ENCODE measurements at regions not wholly inside any gene's neighbourhood (a gene's known extent, or its start where the extent isn't known, plus 50 kb on each side); places are given as distances from the start of the nearest gene placed in this dataset.
"Not testable (repeated sequence)": the region's sequence is repeated elsewhere in the genome, so short reads cannot be mapped to it uniquely, and the experiment has no call there.

- no peak overlapping the region for H3K27ac Mint-ChIP-seq
- TF ChIP-seq CTCF (IDR thresholded peaks at IDR 0.05) = no peak
- H3K9me3 Mint-ChIP-seq = peaks cover 8% of the 10 kb centered on the region
- DNase-seq = no peak
- H3K36me3 Mint-ChIP-seq (ENCODE audit: low read depth) = no peaks in the 10 kb centered on the region
- H3K4me3 Mint-ChIP-seq = no peak overlapping the region
- H3K27me3 Mint-ChIP-seq (ENCODE audit: low read depth, poor library complexity) = no peaks in the 10 kb centered on the region
- no peaks in the 10 kb centered on the region for H3K4me1 Mint-ChIP-seq
Measured at GRCh38 chr5:104084896-104085295, 522.3 kb upstream of the NUDT12 start.

DNA sequence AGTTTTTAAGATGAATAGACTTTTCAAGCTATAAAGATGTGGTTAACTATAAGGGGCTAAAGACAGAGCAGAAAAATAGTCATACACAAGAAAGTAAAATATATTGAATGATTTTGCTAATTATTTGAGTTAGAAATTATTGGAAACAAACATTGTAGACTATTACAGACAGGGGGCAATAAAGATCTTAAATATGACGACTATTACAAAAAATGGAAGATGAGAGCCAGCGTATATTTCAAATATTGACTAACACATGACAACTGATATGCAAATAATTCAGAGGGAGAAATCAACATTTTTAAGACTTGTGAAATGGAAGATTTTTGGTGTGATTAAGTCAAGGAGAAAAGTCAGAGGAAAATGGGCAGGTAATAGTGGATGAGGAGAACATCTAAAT, 520.2 kb upstream of the NUDT12 start:
- Mint-ChIP-seq H3K4me3 (no peak overlapping the region), H3K27me3 (ENCODE audit: low read depth, poor library complexity) (no peaks in the 10 kb centered on the region), H3K9me3 (peaks cover 8% of the 10 kb centered on the region), H3K36me3 (ENCODE audit: low read depth) (no peaks in the 10 kb centered on the region), H3K27ac (no peak overlapping the region), H3K4me1 (no peaks in the 10 kb centered on the region)
- no peak for DNase-seq
- TF ChIP-seq CTCF (IDR thresholded peaks at IDR 0.05) = no peak

DNA sequence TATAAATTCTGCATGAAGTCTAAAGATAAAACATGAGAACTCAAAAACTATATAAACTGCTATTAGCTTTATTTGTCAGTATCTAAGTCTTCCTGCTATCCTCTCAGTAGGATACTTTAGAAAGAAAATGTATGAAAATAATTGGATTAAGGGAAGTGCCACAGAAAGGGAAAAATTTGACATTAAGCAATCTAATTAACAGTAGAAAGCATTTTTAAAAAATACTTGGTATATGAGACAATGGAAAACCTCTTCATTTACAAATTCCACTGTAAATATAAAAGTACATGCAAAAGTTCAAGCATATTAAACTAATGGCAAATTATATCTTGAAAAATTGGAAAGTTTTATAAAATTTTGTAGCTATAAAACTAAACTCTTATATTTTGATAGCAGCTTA, 518.6 kb upstream of the NUDT12 start:
- DNase-seq = no peak
- Mint-ChIP-seq H3K4me1 (no peaks in the 10 kb centered on the region), H3K27ac (no peak overlapping the region), H3K9me3 (peaks cover 11% of the 10 kb centered on the region), H3K4me3 (no peak overlapping the region), H3K27me3 (ENCODE audit: low read depth, poor library complexity) (no peaks in the 10 kb centered on the region), H3K36me3 (ENCODE audit: low read depth) (no peaks in the 10 kb centered on the region)
- TF ChIP-seq CTCF (IDR thresholded peaks at IDR 0.05) = no peak

- Mint-ChIP-seq H3K4me1 (no peaks in the 10 kb centered on the region), H3K9me3 (peaks cover 11% of the 10 kb centered on the region), H3K27me3 (ENCODE audit: low read depth, poor library complexity) (no peaks in the 10 kb centered on the region), H3K36me3 (ENCODE audit: low read depth) (no peaks in the 10 kb centered on the region), H3K4me3 (no peak overlapping the region), H3K27ac (no peak overlapping the region)
- TF ChIP-seq CTCF (IDR thresholded peaks at IDR 0.05) = no peak
- DNase-seq = no peak
Measured at GRCh38 chr5:104080646-104081175, 518.1 kb upstream of the NUDT12 start.

DNA sequence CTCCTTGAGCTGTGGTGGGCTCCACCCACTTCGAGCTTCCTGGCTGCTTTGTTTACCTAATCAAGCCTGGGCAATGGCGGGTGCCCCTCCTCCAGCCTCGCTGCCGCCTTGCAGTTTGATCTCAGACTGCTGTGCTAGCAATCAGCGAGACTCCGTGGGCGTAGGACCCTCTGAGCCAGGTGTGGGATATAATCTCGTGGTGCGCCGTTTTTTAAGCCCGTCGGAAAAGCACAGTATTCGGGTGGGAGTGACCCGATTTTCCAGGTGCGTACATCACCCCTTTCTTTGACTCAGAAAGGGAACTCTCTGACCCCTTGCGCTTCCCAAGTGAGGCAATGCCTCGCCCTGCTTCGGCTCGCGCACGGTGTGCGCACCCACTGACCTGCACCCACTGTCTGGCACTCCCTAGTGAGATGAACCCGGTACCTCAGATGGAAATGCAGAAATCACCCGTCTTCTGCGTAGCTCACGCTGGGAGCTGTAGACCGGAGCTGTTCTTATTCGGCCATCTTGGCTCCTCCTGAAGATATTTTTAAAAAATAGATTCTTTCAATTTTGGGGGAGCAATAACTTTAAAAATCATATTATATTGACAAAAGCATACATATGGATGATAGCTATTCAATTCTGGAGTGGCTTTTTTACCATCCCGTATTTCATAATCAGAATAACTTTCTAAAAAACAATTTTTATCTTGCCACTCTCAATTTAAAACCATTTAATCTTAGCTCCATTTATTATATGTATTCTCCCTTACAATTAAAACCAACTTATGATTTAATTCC, 517.5 kb upstream of the NUDT12 start:
- not testable (repeated sequence) for H3K27me3 Mint-ChIP-seq (ENCODE audit: low read depth, poor library complexity); H3K27ac Mint-ChIP-seq; H3K4me1 Mint-ChIP-seq; H3K4me3 Mint-ChIP-seq; DNase-seq; H3K36me3 Mint-ChIP-seq (ENCODE audit: low read depth)
- H3K9me3 Mint-ChIP-seq = peaks cover 11% of the 10 kb centered on the region

DNA sequence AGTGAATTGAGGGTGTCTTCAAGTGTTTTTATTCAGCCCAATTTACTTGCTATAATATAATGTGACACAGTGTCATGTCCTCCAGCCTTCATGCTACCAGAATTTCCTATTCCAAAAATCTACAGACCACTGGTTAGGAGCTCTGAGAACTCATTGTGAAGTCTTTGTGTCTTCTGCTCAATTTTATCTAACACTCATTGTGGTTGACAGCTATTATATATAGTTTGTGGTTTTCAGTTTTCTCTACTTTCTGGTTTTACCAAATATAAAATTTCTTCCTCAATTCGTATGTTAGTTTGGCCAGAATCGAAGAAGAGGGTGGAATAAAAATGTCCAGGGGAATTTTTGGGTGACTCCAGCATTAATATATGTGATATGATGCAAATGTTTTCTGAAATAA, 509.3 kb upstream of the NUDT12 start:
- no peak for DNase-seq
- Mint-ChIP-seq H3K4me3 (no peak overlapping the region), H3K4me1 (no peaks in the 10 kb centered on the region), H3K27me3 (ENCODE audit: low read depth, poor library complexity) (no peaks in the 10 kb centered on the region), H3K27ac (no peak overlapping the region), H3K36me3 (ENCODE audit: low read depth) (no peaks in the 10 kb centered on the region), H3K9me3 (peaks cover 10% of the 10 kb centered on the region)
- no peak for TF ChIP-seq CTCF (IDR thresholded peaks at IDR 0.05)

Measured in nephron progenitor cell (in vitro differentiated cells).